ENCODE measurements at regions not wholly inside any gene's neighbourhood (a gene's known extent, or its start where the extent isn't known, plus 50 kb on each side); places are given as distances from the start of the nearest gene placed in this dataset.

DNA sequence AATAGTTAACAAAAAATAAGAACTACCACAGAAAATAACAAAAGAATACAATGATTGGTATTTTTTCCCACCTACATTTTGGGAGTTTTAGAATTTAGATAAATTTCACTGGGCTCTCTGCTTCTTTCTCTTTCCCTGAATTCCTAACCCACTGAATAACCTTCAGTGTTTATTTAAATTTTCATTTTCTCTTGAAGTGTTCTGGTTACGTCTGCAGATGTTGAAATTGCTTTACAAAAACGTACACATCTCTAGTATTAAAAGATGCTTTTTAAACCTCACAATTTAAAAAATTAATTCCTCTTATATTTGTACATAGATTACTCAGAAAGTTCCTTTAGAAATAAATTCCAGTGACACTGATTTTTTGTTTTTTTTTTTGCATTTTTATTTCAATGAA is 158.7 kb upstream of the TUT7 start:
- no peak overlapping the region for H3K27ac ChIP-seq
- intact Hi-C loops (cut with micrococcal nuclease; ENCODE audit: unreplicated experiment) = no loop called here
- POLR2A ChIA-PET (ENCODE audit: unreplicated experiment) = no interaction called here
- H3K4me3 ChIP-seq = no peak overlapping the region
- H3K4me2 ChIP-seq = no peak overlapping the region
- no peaks in the 10 kb centered on the region for H3K36me3 ChIP-seq (ENCODE audit: low read depth)
- H3K9me2 ChIP-seq (ENCODE audit: insufficient read depth) = no peaks in the 10 kb centered on the region
- no peak overlapping the region for H2AFZ ChIP-seq
- no peaks in the 10 kb centered on the region for H3K4me1 ChIP-seq (replicated peaks; ENCODE audit: insufficient read depth)
- no peaks in the 10 kb centered on the region for H3K27me3 ChIP-seq (ENCODE audit: insufficient read depth, low read depth)
- H3K9me3 ChIP-seq (ENCODE audit: insufficient read depth, low read depth) = no peaks in the 10 kb centered on the region
- CTCF ChIA-PET = no interaction called here
- no TSS peak for BruUV-seq (replicated peaks)
- H3K79me2 ChIP-seq (ENCODE audit: low read depth) = no peaks in the 10 kb centered on the region
- no peaks in the 10 kb centered on the region for H3F3A ChIP-seq (ENCODE audit: insufficient read depth, low read depth)
- no peaks in the 10 kb centered on the region for H4K20me1 ChIP-seq (ENCODE audit: insufficient read depth)
- no peak for DNase-seq
- TF ChIP-seq EZH2 (IDR thresholded peaks at IDR 0.05; ENCODE audit: low read depth) (no peak), CTCF (conservative IDR thresholded peaks at IDR 0.05) (no peak)

- Histone ChIP-seq H3K27ac (no peak overlapping the region), H3K4me3 (no peak overlapping the region), H3K4me1 (replicated peaks; ENCODE audit: insufficient read depth) (no peaks in the 10 kb centered on the region), H3K27me3 (ENCODE audit: insufficient read depth, low read depth) (no peaks in the 10 kb centered on the region), H4K20me1 (ENCODE audit: insufficient read depth) (no peaks in the 10 kb centered on the region), H3K9me2 (ENCODE audit: insufficient read depth) (no peaks in the 10 kb centered on the region), H3F3A (ENCODE audit: insufficient read depth, low read depth) (no peaks in the 10 kb centered on the region), H3K4me2 (no peak overlapping the region), H2AFZ (no peak overlapping the region), H3K79me2 (ENCODE audit: low read depth) (no peaks in the 10 kb centered on the region), H3K9me3 (ENCODE audit: insufficient read depth, low read depth) (no peaks in the 10 kb centered on the region), H3K36me3 (ENCODE audit: low read depth) (no peaks in the 10 kb centered on the region)
- no TSS peak for BruUV-seq (replicated peaks)
- ChIA-PET POLR2A (ENCODE audit: unreplicated experiment) (no interaction called here), CTCF (no interaction called here)
- DNase-seq = no peak
- no peak for TF ChIP-seq EZH2 (IDR thresholded peaks at IDR 0.05; ENCODE audit: low read depth)
- no peak for TF ChIP-seq CTCF (conservative IDR thresholded peaks at IDR 0.05)
- intact Hi-C loops (cut with micrococcal nuclease; ENCODE audit: unreplicated experiment) = no loop called here
Observed at GRCh38 chr9:86511614-86512360, 157.6 kb upstream of the TUT7 start.

DNA sequence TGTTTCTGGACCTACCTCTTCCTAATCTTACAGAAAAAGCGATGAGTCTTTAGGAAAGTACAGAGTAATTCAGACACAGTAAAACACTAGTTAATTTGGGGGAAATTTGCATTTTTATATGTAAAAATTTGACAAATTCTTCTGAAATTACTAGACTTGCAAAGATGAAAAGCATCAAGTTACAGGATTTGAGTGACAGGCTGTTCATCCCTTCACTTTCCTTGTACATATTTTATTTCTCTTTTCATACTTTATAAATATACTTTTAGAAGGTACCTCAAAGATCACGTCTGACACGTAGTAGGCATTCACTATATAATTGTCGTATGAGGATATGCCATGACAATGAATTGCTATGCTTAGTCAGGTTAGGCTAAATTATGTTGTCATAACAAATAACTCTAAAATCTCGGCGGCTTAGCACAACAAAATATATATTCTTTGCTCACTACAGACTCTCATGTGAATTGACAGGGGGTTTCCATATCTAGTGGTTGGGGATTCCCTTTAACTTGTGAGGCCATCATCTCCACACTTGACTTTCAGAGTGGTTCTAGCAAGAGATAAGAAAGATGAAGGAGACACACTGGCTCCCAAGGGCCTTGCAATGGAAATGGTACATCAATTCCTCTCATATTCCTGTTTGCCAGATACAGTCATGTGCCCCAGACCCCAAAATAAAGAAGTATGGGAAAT is 154.1 kb upstream of the TUT7 start:
- H3F3A ChIP-seq (ENCODE audit: insufficient read depth, low read depth) = no peaks in the 10 kb centered on the region
- no peaks in the 10 kb centered on the region for H3K36me3 ChIP-seq (ENCODE audit: low read depth)
- DNase-seq = no peak
- H3K4me3 ChIP-seq = no peak overlapping the region
- H3K4me2 ChIP-seq = no peak overlapping the region
- H3K9me3 ChIP-seq (ENCODE audit: insufficient read depth, low read depth) = no peaks in the 10 kb centered on the region
- BruUV-seq (replicated peaks) = no TSS peak
- intact Hi-C loops (cut with micrococcal nuclease; ENCODE audit: unreplicated experiment) = no loop called here
- H3K4me1 ChIP-seq (replicated peaks; ENCODE audit: insufficient read depth) = no peaks in the 10 kb centered on the region
- no peaks in the 10 kb centered on the region for H3K9me2 ChIP-seq (ENCODE audit: insufficient read depth)
- no peak overlapping the region for H2AFZ ChIP-seq
- H3K27me3 ChIP-seq (ENCODE audit: insufficient read depth, low read depth) = no peaks in the 10 kb centered on the region
- TF ChIP-seq CTCF (conservative IDR thresholded peaks at IDR 0.05) = no peak
- no peaks in the 10 kb centered on the region for H4K20me1 ChIP-seq (ENCODE audit: insufficient read depth)
- ChIA-PET CTCF (no interaction called here), POLR2A (ENCODE audit: unreplicated experiment) (no interaction called here)
- no peak overlapping the region for H3K27ac ChIP-seq
- no peaks in the 10 kb centered on the region for H3K79me2 ChIP-seq (ENCODE audit: low read depth)

Data from PC-9 (cell line).